ENCODE measurements at regions not wholly inside any gene's neighbourhood (a gene's known extent, or its start where the extent isn't known, plus 50 kb on each side); places are given as distances from the start of the nearest gene placed in this dataset.

- DNase-seq: no peak
Measured at GRCh38 chr2:106981491-106981890, 95.5 kb upstream of the ST6GAL2 start.

GRCh38 chr2:106982350-106982749 lies 96.4 kb upstream of the ST6GAL2 start:
- DNase-seq: peak; percentile 93

- peak; percentile 78 for DNase-seq
Measured at GRCh38 chr2:106983305-106983704, 97.3 kb upstream of the ST6GAL2 start.

- DNase-seq: no peak
Measured at GRCh38 chr2:106988361-106988760, 102.4 kb upstream of the ST6GAL2 start.

GRCh38 chr2:106990297-106990696 lies 104.3 kb upstream of the ST6GAL2 start:
- DNase-seq: peak; percentile 98

GRCh38 chr2:106991866-106992265 lies 105.9 kb upstream of the ST6GAL2 start:
- DNase-seq: no peak

- DNase-seq: peak; percentile 86
Measured at GRCh38 chr2:106995556-106995955, 109.6 kb upstream of the ST6GAL2 start.

GRCh38 chr2:106996171-106996769 lies 110.3 kb upstream of the ST6GAL2 start:
- DNase-seq: no peak

GRCh38 chr2:106997204-106997603 lies 111.2 kb upstream of the ST6GAL2 start:
- no peak for DNase-seq

GRCh38 chr2:107001062-107001461 lies 115.1 kb upstream of the ST6GAL2 start:
- no peak for DNase-seq

GRCh38 chr2:107001551-107001950 lies 115.6 kb upstream of the ST6GAL2 start:
- DNase-seq: no peak

GRCh38 chr2:107001964-107002696 lies 116.2 kb upstream of the ST6GAL2 start:
- DNase-seq: peak; percentile 97

GRCh38 chr2:107002735-107003134 lies 116.8 kb upstream of the ST6GAL2 start:
- peak; percentile 61 for DNase-seq

GRCh38 chr2:107005853-107006252 lies 119.9 kb upstream of the ST6GAL2 start:
- DNase-seq: no peak

GRCh38 chr2:107006836-107007235 lies 120.9 kb upstream of the ST6GAL2 start:
- DNase-seq: no peak

GRCh38 chr2:107007927-107008326 lies 122.0 kb upstream of the ST6GAL2 start:
- no peak for DNase-seq

- no peak for DNase-seq
Measured at GRCh38 chr2:107008843-107009242, 122.9 kb upstream of the ST6GAL2 start.

GRCh38 chr2:107009275-107009674 lies 123.3 kb upstream of the ST6GAL2 start:
- no peak for DNase-seq

GRCh38 chr2:107012714-107013306 lies 126.8 kb upstream of the ST6GAL2 start:
- DNase-seq: no peak

GRCh38 chr2:107013884-107014283 lies 127.9 kb upstream of the ST6GAL2 start:
- DNase-seq: no peak

- DNase-seq: no peak
Measured at GRCh38 chr2:107018366-107018765, 132.4 kb upstream of the ST6GAL2 start.

GRCh38 chr2:107020392-107020791 lies 134.4 kb upstream of the ST6GAL2 start:
- DNase-seq: no peak

- no peak for DNase-seq
Measured at GRCh38 chr2:107024269-107024668, 138.3 kb upstream of the ST6GAL2 start.

- no peak for DNase-seq
Measured at GRCh38 chr2:107025291-107025857, 139.4 kb upstream of the ST6GAL2 start.
